HG02571 (cell line): ENCODE measurements at regions not wholly inside any gene's neighbourhood (a gene's known extent, or its start where the extent isn't known, plus 50 kb on each side); places are given as distances from the start of the nearest gene placed in this dataset.

Source experiments
- ATAC-seq: cut with Tn5 transposase; IDR thresholded peaks from one replicate; pipeline ENCODE4 v1.9.1; 2021; ENCODE audit warnings: mild to moderate bottlenecking, moderate library complexity; ENCODE audit not compliant: unreplicated experiment

- ATAC-seq, result no peak
These were observed 99.0 kb upstream of the CDH5 start for GRCh38 chr16:66267292-66268014.

- no peak for ATAC-seq
These were observed 99.8 kb upstream of the CDH5 start for GRCh38 chr16:66266436-66267291.

GRCh38 chr16:66265556-66266141 lies 100.8 kb upstream of the CDH5 start:
- ATAC-seq, result no peak

GRCh38 chr16:66265048-66265415 lies 101.5 kb upstream of the CDH5 start:
- no peak for ATAC-seq

- ATAC-seq, result no peak
These were observed 102.0 kb upstream of the CDH5 start for GRCh38 chr16:66264311-66265047.

- ATAC-seq, result no peak
These were observed 102.5 kb upstream of the CDH5 start for GRCh38 chr16:66263973-66264310.

- no peak for ATAC-seq
These were observed 103.1 kb upstream of the CDH5 start for GRCh38 chr16:66263168-66263972.

GRCh38 chr16:66262253-66263167 lies 104.0 kb upstream of the CDH5 start:
- no peak for ATAC-seq

GRCh38 chr16:66261826-66262225 lies 104.7 kb upstream of the CDH5 start:
- no peak for ATAC-seq

- ATAC-seq, result no peak
These were observed 105.8 kb upstream of the CDH5 start for GRCh38 chr16:66260522-66261254.

GRCh38 chr16:66258916-66259845 lies 107.3 kb upstream of the CDH5 start:
- no peak for ATAC-seq

- ATAC-seq, result no peak
These were observed 109.6 kb upstream of the CDH5 start for GRCh38 chr16:66256919-66257318.

GRCh38 chr16:66255647-66256046 lies 110.8 kb upstream of the CDH5 start:
- ATAC-seq, result no peak

- ATAC-seq, result no peak
These were observed 111.7 kb upstream of the CDH5 start for GRCh38 chr16:66254751-66255150.

- no peak for ATAC-seq
These were observed 112.4 kb upstream of the CDH5 start for GRCh38 chr16:66254106-66254505.

GRCh38 chr16:66251476-66252160 lies 114.9 kb upstream of the CDH5 start:
- no peak for ATAC-seq
